ENCODE measurements at regions not wholly inside any gene's neighbourhood (a gene's known extent, or its start where the extent isn't known, plus 50 kb on each side); places are given as distances from the start of the nearest gene placed in this dataset.
"Not testable (repeated sequence)": the region's sequence is repeated elsewhere in the genome, so short reads cannot be mapped to it uniquely, and the experiment has no call there.

GRCh38 chr6:78380541-78380940 lies 486.8 kb upstream of the IRAK1BP1 start:
- peaks cover 29% of the 10 kb centered on the region for H3K9me3 Mint-ChIP-seq
- H3K27ac Mint-ChIP-seq = no peak overlapping the region
- no peaks in the 10 kb centered on the region for H3K36me3 Mint-ChIP-seq (ENCODE audit: low read depth)
- DNase-seq (ENCODE audit: low spot score) = no peak
- H3K27me3 Mint-ChIP-seq (ENCODE audit: low read depth) = no peaks in the 10 kb centered on the region
- H3K4me1 Mint-ChIP-seq (ENCODE audit: low read depth) = no peaks in the 10 kb centered on the region
- no peak overlapping the region for H3K4me3 Mint-ChIP-seq

DNA sequence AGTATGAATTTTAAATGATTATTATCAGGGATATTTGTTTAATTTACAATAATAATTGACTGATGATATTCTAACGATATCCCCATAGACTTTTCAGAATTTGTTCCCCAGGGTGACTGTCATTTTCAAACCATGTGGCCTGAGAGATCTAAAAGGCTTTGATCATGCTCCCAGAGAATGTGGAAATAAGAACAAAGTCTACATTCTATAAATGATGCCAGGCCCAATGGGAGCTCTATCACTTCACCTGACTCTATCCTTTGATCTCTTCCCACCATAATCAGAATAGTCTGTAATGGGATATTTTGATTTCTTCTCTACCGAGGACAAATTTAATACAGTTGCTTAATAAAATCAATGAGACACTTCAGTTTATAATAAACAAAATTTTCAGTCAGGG lies 483.4 kb upstream of the IRAK1BP1 start:
- Mint-ChIP-seq H3K27ac (no peak overlapping the region), H3K36me3 (ENCODE audit: low read depth) (no peaks in the 10 kb centered on the region), H3K9me3 (peaks cover 30% of the 10 kb centered on the region), H3K27me3 (ENCODE audit: low read depth) (no peaks in the 10 kb centered on the region), H3K4me3 (no peak overlapping the region), H3K4me1 (ENCODE audit: low read depth) (no peaks in the 10 kb centered on the region)
- no peak for DNase-seq (ENCODE audit: low spot score)

DNA sequence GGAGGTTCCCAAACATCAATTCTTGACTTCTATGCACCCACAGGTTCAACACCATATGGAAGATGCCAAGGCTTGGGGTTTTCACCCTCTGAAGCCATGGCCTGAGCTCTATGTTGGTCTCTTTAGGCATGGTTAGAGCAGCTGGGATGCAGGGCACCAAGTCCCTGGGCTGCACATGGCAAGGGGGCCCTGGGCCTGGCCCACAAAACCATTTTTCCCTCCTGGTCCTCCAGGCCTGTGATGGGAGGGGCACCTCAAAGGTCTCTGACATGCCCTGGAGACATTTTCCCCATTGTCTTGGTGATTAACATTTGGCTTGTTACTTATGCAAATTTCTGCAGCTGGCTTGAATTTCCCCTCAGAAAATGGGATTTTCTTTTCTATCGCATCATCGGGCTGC lies 480.5 kb upstream of the IRAK1BP1 start:
- H3K4me3 Mint-ChIP-seq; H3K27ac Mint-ChIP-seq; H3K27me3 Mint-ChIP-seq (ENCODE audit: low read depth); H3K4me1 Mint-ChIP-seq (ENCODE audit: low read depth); DNase-seq (ENCODE audit: low spot score); H3K36me3 Mint-ChIP-seq (ENCODE audit: low read depth): not testable (repeated sequence)
- H3K9me3 Mint-ChIP-seq = peaks cover 28% of the 10 kb centered on the region

DNA sequence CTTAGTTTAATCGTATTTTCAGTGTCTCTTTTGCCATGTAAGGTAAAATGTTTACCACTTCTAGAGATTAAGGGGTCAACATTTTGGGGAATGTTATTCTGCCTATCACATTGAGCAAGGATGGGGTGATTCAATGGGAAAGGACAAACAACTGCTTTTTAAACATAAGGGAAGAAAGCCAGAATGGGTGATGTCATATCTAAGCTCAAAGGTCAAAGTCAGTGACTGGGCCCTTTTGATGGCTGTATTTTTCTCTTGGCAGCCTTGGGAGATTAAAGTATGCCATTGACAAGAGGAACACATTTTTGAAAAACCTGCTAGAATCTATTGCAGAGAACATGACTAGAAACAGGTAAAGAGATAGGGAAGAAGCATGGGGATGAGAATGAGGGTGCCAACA lies 477.3 kb upstream of the IRAK1BP1 start:
- Mint-ChIP-seq H3K4me1 (ENCODE audit: low read depth) (no peaks in the 10 kb centered on the region), H3K36me3 (ENCODE audit: low read depth) (no peaks in the 10 kb centered on the region), H3K9me3 (peaks cover 23% of the 10 kb centered on the region), H3K4me3 (no peak overlapping the region), H3K27ac (no peak overlapping the region), H3K27me3 (ENCODE audit: low read depth) (no peaks in the 10 kb centered on the region)
- no peak for DNase-seq (ENCODE audit: low spot score)

- no peaks in the 10 kb centered on the region for H3K9me3 Mint-ChIP-seq
- no peaks in the 10 kb centered on the region for H3K4me1 Mint-ChIP-seq (ENCODE audit: low read depth)
- no peak overlapping the region for H3K27ac Mint-ChIP-seq
- DNase-seq (ENCODE audit: low spot score) = no peak
- no peak overlapping the region for H3K4me3 Mint-ChIP-seq
- H3K36me3 Mint-ChIP-seq (ENCODE audit: low read depth) = no peaks in the 10 kb centered on the region
- H3K27me3 Mint-ChIP-seq (ENCODE audit: low read depth) = no peaks in the 10 kb centered on the region
These were observed 469.9 kb upstream of the IRAK1BP1 start for GRCh38 chr6:78397499-78397898.

DNA sequence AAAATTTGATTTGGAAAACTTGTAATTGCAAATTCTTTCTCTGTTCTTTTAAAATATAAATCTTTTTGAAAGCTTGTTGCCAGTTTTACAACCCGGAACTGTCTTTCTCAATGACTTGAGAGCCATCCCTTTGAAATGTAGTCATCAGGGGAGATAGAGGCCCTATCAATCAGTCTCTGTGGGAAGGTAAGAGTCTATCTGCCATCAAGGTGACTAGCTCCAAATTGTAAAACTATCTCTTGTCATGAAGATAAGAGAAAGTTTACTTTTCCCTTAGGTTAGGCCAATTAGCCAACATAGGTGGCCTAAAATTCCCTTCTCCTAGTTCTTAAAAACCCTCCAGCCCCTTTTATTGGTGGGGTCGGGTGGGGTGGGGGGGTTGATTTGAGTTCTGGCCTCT lies 469.1 kb upstream of the IRAK1BP1 start:
- Mint-ChIP-seq H3K27ac (no peak overlapping the region), H3K4me1 (ENCODE audit: low read depth) (no peaks in the 10 kb centered on the region), H3K4me3 (no peak overlapping the region), H3K36me3 (ENCODE audit: low read depth) (no peaks in the 10 kb centered on the region), H3K27me3 (ENCODE audit: low read depth) (no peaks in the 10 kb centered on the region), H3K9me3 (peaks cover 2% of the 10 kb centered on the region)
- no peak for DNase-seq (ENCODE audit: low spot score)

DNA sequence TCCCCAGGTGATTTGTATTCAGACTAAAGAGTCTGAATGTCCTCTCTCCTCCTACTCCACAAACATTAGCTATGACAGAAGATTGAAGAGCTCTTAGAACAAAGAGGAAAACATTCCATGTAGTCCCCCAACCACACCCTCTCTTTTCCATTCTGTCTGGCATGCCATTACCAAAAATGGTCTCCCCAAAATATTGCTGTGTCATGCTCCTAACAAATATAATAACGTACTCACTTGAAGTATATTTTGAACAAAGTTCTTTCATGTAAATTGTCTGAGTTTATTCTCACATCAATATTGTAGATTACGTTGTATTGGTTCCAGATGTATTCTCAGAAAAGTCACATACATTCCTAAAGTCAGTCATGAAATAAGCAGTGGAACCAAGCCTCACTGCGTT lies 467.3 kb upstream of the IRAK1BP1 start:
- no peak for DNase-seq (ENCODE audit: low spot score)
- Mint-ChIP-seq H3K9me3 (peaks cover 15% of the 10 kb centered on the region), H3K4me3 (no peak overlapping the region), H3K27me3 (ENCODE audit: low read depth) (no peaks in the 10 kb centered on the region), H3K27ac (no peak overlapping the region), H3K4me1 (ENCODE audit: low read depth) (no peaks in the 10 kb centered on the region), H3K36me3 (ENCODE audit: low read depth) (no peaks in the 10 kb centered on the region)

GRCh38 chr6:78427386-78427785 lies 440.0 kb upstream of the IRAK1BP1 start:
- no peaks in the 10 kb centered on the region for H3K4me1 Mint-ChIP-seq (ENCODE audit: low read depth)
- no peak overlapping the region for H3K4me3 Mint-ChIP-seq
- no peak for DNase-seq (ENCODE audit: low spot score)
- H3K36me3 Mint-ChIP-seq (ENCODE audit: low read depth) = no peaks in the 10 kb centered on the region
- peaks cover 36% of the 10 kb centered on the region for H3K9me3 Mint-ChIP-seq
- H3K27ac Mint-ChIP-seq = no peak overlapping the region
- no peaks in the 10 kb centered on the region for H3K27me3 Mint-ChIP-seq (ENCODE audit: low read depth)

DNA sequence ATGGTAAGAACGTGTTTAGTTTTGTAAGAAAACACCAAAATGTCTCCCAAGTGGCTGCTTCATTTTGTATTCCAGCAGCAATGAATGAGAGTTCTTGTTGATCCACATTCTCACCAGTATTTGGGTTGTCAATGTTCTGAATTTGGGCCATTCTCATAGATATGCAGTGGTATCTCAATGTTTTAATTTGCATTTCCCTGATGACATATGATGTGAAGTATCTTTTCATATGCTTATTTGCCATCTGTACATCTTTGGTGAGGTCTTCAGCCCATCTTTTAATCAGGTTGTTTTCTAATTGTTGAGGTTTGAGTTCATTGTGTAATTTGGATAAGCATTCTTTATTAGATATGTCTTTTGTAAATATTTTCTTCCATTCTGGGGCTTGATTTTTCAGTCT lies 436.8 kb upstream of the IRAK1BP1 start:
- peaks cover 7% of the 10 kb centered on the region for H3K9me3 Mint-ChIP-seq
- DNase-seq (ENCODE audit: low spot score) = no peak
- H3K27me3 Mint-ChIP-seq (ENCODE audit: low read depth) = no peaks in the 10 kb centered on the region
- H3K4me3 Mint-ChIP-seq = no peak overlapping the region
- no peak overlapping the region for H3K27ac Mint-ChIP-seq
- H3K36me3 Mint-ChIP-seq (ENCODE audit: low read depth) = no peaks in the 10 kb centered on the region
- no peaks in the 10 kb centered on the region for H3K4me1 Mint-ChIP-seq (ENCODE audit: low read depth)

DNA sequence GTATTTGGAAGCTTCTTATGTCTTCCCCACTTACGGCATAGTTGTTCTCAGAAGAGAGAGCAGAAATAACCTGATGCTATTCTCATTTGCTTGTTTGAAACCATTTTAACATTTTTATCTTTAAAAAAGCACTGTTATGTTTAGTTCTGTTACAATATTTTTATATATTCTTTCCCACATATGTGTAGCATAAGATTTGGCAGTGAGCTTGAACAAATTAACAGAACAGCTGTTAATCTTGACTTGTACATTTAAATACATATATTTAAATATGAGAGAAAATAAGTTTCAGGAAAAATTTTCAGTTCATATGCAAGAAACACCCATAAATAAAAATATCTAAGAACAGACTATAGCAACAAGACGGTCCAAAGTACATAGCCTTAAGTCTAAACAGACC lies 431.7 kb upstream of the IRAK1BP1 start:
- Mint-ChIP-seq H3K4me1 (ENCODE audit: low read depth) (no peaks in the 10 kb centered on the region), H3K4me3 (no peak overlapping the region), H3K9me3 (no peaks in the 10 kb centered on the region), H3K27ac (no peak overlapping the region), H3K27me3 (ENCODE audit: low read depth) (no peaks in the 10 kb centered on the region), H3K36me3 (ENCODE audit: low read depth) (no peaks in the 10 kb centered on the region)
- no peak for DNase-seq (ENCODE audit: low spot score)

- no peaks in the 10 kb centered on the region for H3K9me3 Mint-ChIP-seq
- no peak overlapping the region for H3K27ac Mint-ChIP-seq
- no peaks in the 10 kb centered on the region for H3K4me1 Mint-ChIP-seq (ENCODE audit: low read depth)
- H3K36me3 Mint-ChIP-seq (ENCODE audit: low read depth) = no peaks in the 10 kb centered on the region
- H3K4me3 Mint-ChIP-seq = no peak overlapping the region
- DNase-seq (ENCODE audit: low spot score) = no peak
- H3K27me3 Mint-ChIP-seq (ENCODE audit: low read depth) = no peaks in the 10 kb centered on the region
These were observed 431.0 kb upstream of the IRAK1BP1 start for GRCh38 chr6:78436335-78436734.

- H3K9me3 Mint-ChIP-seq = no peaks in the 10 kb centered on the region
These were observed 429.2 kb upstream of the IRAK1BP1 start for GRCh38 chr6:78438135-78438534.

DNA sequence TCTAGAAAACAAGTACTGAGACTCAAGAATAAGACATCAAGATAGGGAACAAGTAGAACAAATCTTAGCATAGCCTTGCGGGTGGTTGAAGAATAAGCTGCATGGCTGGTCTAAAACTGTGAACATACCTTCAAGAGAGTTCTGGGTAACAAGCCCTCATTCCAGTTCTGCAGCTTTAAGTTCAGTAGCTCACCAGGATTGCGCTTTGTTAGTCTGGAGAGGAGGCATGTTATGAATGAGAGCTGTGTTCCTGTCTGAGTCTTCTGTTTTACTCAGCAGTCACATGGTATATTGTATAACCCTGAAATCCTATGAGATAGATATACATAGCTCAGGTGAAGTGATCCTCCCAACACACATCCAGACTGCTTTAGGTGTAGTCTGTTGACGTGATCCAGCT lies 406.6 kb upstream of the IRAK1BP1 start:
- Mint-ChIP-seq H3K36me3 (ENCODE audit: low read depth) (no peaks in the 10 kb centered on the region), H3K9me3 (peaks cover 4% of the 10 kb centered on the region), H3K4me3 (no peak overlapping the region), H3K4me1 (ENCODE audit: low read depth) (no peaks in the 10 kb centered on the region), H3K27ac (no peak overlapping the region), H3K27me3 (ENCODE audit: low read depth) (no peaks in the 10 kb centered on the region)
- no peak for DNase-seq (ENCODE audit: low spot score)

More at GRCh38 chr6:78438135-78438534, 429.2 kb upstream of the IRAK1BP1 start:
- Mint-ChIP-seq H3K36me3 (ENCODE audit: low read depth) (no peaks in the 10 kb centered on the region), H3K4me1 (ENCODE audit: low read depth) (no peaks in the 10 kb centered on the region), H3K27ac (no peak overlapping the region), H3K27me3 (ENCODE audit: low read depth) (no peaks in the 10 kb centered on the region), H3K4me3 (no peak overlapping the region)
- no peak for DNase-seq (ENCODE audit: low spot score)

GRCh38 chr6:78462728-78463127 lies 404.6 kb upstream of the IRAK1BP1 start:
- Mint-ChIP-seq H3K9me3 (peaks cover 8% of the 10 kb centered on the region), H3K4me3 (no peak overlapping the region), H3K27me3 (ENCODE audit: low read depth) (no peaks in the 10 kb centered on the region), H3K36me3 (ENCODE audit: low read depth) (no peaks in the 10 kb centered on the region), H3K27ac (no peak overlapping the region), H3K4me1 (ENCODE audit: low read depth) (no peaks in the 10 kb centered on the region)
- no peak for DNase-seq (ENCODE audit: low spot score)

- H3K4me3 Mint-ChIP-seq = no peak overlapping the region
These were observed 402.2 kb upstream of the IRAK1BP1 start for GRCh38 chr6:78465059-78465634.

More at GRCh38 chr6:78465059-78465634, 402.2 kb upstream of the IRAK1BP1 start:
- DNase-seq (ENCODE audit: low spot score) = no peak
- Mint-ChIP-seq H3K4me1 (ENCODE audit: low read depth) (no peaks in the 10 kb centered on the region), H3K27ac (no peak overlapping the region), H3K36me3 (ENCODE audit: low read depth) (no peaks in the 10 kb centered on the region), H3K9me3 (peaks cover 11% of the 10 kb centered on the region), H3K27me3 (ENCODE audit: low read depth) (no peaks in the 10 kb centered on the region)

All from T-helper 2 cell treated with Interferon-gamma antibody and Interleukin-4, amounts not matched to agents 5 μg/mL and 100 μg/mL, for 36 hours (primary cell).